ENCODE measurements at regions not wholly inside any gene's neighbourhood (a gene's known extent, or its start where the extent isn't known, plus 50 kb on each side); places are given as distances from the start of the nearest gene placed in this dataset.

DNA sequence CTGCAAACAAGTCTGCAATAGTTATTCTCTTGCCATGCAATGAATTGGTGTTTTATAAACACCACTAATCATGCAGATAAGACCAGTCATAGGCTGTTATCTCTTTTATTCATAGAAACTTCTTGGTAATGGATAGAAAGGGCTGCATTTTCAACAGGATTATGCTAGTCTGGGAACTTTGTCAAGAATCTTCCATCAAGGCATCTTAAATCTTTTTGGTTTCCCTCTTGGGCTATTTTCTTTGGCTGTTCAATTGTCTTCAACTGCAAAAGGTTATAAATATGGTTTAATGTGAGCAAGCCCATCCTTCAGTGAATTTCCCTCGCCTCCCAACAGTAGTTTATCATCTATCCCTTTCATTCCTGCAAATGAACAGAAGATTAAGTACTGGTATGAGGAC, 59.0 kb upstream of the MINAR1 start:
- DNase-seq (ENCODE audit: low read depth, low spot score): no peak

DNA sequence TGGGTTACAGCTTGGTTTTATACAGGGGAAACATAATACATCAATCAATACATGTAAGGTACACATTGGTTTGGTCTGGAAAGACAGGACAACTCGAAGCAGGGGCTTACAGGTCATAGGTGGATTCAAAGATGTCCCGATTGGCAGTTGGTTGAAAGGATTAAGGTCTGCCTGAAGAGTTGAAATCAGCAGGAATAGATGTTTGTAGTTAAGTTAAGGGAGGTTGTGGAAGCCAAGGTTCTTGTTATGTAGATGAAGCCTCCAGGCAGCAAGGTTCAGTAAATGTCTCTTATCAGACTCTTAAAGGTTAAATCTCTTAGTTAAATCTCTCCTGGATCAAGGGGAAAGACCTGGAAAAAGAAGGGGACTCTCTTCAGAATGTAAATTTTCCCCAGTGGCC, 58.4 kb upstream of the MINAR1 start:
- no peak for DNase-seq (ENCODE audit: low read depth, low spot score)

DNA sequence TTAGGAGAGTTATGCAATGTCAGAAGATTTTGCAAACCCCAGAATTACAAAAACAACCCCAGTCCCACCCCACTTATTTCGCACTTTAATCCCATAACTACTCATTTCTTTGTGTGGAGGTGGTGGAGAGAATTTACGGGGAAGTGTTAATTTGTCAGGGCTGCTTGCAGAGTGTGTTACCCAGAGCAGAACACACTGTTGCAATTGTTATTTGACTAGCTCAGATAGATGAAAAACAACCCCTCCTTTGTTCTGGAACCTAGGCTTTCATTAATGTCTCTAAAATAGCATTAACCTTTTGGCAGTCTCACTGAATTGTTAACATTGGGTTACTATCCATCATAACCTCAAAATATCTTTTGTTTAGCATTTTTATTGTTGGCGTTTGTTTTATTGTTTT, 55.8 kb upstream of the MINAR1 start:
- no peak for DNase-seq (ENCODE audit: low read depth, low spot score)

DNA sequence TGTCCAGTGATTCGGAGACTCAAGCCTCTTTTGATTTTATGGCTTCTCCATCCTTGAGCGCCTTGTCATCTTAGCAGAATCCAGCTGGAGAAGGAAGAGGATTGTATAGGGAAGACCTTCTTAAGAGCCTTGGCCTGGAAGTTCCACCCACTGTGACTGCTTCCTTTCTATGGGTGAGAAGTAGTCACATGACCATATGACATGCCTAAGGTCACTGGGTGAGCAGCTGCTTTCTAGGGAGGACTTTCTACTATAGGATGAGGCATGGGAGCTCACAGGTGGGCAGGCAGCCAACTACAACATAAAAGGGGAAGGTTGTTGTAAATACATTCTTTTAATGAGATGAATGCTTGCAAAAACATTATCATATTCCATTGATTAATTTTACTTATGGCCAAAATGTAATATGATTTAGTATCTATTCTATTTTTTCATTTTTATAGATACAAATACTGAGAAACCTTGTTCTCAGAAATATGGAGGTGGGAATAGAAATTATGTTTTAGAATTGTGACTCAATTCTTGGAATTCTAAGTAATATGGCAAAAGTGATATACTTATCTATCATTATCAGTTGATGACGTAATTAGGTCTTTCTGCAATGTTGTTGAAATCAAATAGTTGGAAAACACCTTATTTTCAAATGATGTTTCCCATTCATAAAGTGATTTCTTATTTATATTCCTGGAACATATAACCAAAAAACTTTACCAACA, 53.6 kb upstream of the MINAR1 start:
- no peak for DNase-seq (ENCODE audit: low read depth, low spot score)

DNA sequence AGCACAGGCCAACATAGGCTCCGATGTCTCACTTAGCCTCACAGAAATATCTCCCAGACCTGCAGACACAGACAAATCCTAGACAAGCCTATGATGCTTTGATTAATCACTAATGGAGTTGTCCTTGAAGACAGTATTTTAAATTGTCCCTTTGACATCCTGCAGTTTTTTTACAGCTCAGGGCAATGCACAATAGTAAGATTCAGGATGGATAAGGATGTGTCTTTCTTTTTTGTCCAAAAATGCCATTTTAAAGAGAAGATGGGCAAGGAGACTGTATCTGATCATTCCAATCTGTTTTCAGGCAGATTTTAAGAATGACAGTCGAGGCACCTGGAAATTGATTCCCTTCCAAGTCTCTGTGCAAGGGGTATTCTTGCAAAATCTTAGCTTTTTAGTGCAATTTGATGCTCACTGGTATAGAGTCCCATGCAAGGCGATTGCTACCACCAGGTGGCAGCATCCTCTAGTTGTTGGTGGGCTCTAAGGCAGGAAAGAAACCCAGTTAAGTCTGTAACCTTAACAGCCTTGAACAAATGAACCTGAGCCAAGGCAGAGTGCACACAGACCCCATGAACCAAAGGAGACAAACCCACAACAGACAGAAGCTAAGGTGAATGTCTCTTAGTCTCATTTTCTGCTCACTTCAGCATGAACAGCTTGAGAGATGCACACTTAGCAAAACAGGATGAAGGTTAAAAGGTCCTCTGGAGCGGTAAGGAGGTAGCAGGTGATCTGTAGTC, 51.2 kb upstream of the MINAR1 start:
- DNase-seq (ENCODE audit: low read depth, low spot score): peak; percentile 51

DNA sequence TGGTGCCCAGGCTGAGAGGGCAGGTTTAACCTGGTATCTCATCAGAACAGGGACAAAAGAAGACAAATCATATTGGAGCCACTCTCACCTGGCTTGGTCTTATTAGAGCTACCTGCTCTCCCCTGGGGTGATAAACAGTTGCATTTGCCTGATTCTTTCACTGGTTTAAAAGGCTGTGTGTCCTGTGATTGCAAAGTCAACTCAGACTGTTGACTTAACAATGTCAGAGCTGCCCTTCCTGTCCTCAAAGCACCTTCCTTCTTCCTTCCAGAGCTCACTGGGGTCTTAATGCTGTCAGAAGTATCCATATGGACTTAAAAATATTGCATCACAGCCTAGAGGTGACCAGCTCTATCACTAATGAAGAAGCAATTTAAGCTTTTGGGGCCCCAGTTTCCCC, 50.5 kb upstream of the MINAR1 start:
- DNase-seq (ENCODE audit: low read depth, low spot score): no peak

All from activated naive CD8-positive, alpha-beta T cell treated with anti-CD3 and anti-CD28 coated beads, Interleukin-2, amount 50 U/mL, for 16 hours (primary cell).